SU-DHL-6 (cell line): ENCODE measurements at regions not wholly inside any gene's neighbourhood (a gene's known extent, or its start where the extent isn't known, plus 50 kb on each side); places are given as distances from the start of the nearest gene placed in this dataset.
"Not testable (repeated sequence)": the region's sequence is repeated elsewhere in the genome, so short reads cannot be mapped to it uniquely, and the experiment has no call there.

Experiments
- EZH2phosphoT487 ChIP-seq: fragments of 200-600 bp; sonication (generic), shearing (Covaris generic); conservative IDR thresholded peaks from 2 replicates; pipeline ENCODE4 v1.6.1; 2018; ENCODE audit warnings: mild to moderate bottlenecking, antibody characterized with exemption, low read length, moderate library complexity, mixed read lengths
- TF ChIP-seq, protein P1 (sequence below): fragments of 200-600 bp; sonication (generic); IDR thresholded peaks from one replicate; pipeline ENCODE4 v1.5.1; 2017; ENCODE audit warnings: antibody characterized with exemption, mild to moderate bottlenecking, low read length, moderate library complexity; ENCODE audit not compliant: insufficient read depth, poor library complexity, severe bottlenecking

- TF ChIP-seq, protein P1, sequence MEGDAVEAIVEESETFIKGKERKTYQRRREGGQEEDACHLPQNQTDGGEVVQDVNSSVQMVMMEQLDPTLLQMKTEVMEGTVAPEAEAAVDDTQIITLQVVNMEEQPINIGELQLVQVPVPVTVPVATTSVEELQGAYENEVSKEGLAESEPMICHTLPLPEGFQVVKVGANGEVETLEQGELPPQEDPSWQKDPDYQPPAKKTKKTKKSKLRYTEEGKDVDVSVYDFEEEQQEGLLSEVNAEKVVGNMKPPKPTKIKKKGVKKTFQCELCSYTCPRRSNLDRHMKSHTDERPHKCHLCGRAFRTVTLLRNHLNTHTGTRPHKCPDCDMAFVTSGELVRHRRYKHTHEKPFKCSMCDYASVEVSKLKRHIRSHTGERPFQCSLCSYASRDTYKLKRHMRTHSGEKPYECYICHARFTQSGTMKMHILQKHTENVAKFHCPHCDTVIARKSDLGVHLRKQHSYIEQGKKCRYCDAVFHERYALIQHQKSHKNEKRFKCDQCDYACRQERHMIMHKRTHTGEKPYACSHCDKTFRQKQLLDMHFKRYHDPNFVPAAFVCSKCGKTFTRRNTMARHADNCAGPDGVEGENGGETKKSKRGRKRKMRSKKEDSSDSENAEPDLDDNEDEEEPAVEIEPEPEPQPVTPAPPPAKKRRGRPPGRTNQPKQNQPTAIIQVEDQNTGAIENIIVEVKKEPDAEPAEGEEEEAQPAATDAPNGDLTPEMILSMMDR: not testable (repeated sequence)
- not testable (repeated sequence) for TF ChIP-seq EZH2phosphoT487
Observed at GRCh38 chr10:36734590-36734989, 390.8 kb upstream of the ANKRD30A start.
